Stomach (tissue), 8 donors: ENCODE measurements at regions not wholly inside any gene's neighbourhood (a gene's known extent, or its start where the extent isn't known, plus 50 kb on each side); places are given as distances from the start of the nearest gene placed in this dataset.
A peak's percentile ranks its signal among the peaks of the same experiment; 100 is the strongest.

Source experiments
- DNase-seq, 2 donors: peaks; one replicate each; pipeline versions ENCODE4 v3.0.0 to v3.0.0-alpha.2; 2013 to 2019
- H3K27ac ChIP-seq, 5 donors: fragments of 200-600 bp in 4 of 5; sonication (generic) in 4 of 5; one replicate each; pipeline ENCODE4 v1.5.1; 2013 to 2019; ENCODE audit warnings: mild to moderate bottlenecking in 1 of 5, moderate library complexity in 1 of 5
- H3K27me3 ChIP-seq, 3 donors: fragments of 200-600 bp; sonication (generic); one replicate each; pipeline ENCODE4 v1.5.1; 2017 to 2019; ENCODE audit warnings: mixed run types in 1 of 3
- H3K36me3 ChIP-seq, 4 donors: fragments of 200-600 bp; sonication (generic); 1 replicate in 3 of 4; 2 replicates in 1 of 4; pipeline ENCODE4 v1.5.1; 2016 to 2019
- H3K4me1 ChIP-seq, 4 donors: fragments of 200-600 bp; sonication (generic); one replicate each; pipeline ENCODE4 v1.5.1; 2016 to 2019
- H3K4me3 ChIP-seq, 4 donors: fragments of 200-600 bp; sonication (generic) in 3 of 4; one replicate each; pipeline ENCODE4 v1.5.1; 2016 to 2019; ENCODE audit warnings: mild to moderate bottlenecking in 1 of 4
- H3K9me3 ChIP-seq, 4 donors: fragments of 200-600 bp; sonication (generic); one replicate each; pipeline ENCODE4 v1.5.1; 2016 to 2019
- EP300 ChIP-seq: sonication (generic); formaldehyde crosslinking; IDR thresholded peaks from one replicate; pipeline ENCODE4 v1.6.1; 2017; ENCODE audit warnings: antibody characterized with exemption
- POLR2A ChIP-seq, 4 donors: fragments of 450-650 bp; IDR thresholded peaks; one replicate each; pipeline ENCODE4 v1.6.1; 2016; ENCODE audit warnings: antibody characterized with exemption in 4 of 4, control low read depth in 2 of 4, mild to moderate bottlenecking in 1 of 4, moderate library complexity in 1 of 4
- POLR2AphosphoS5 ChIP-seq, 3 donors: sonication (generic); formaldehyde crosslinking; IDR thresholded peaks; one replicate each; pipeline ENCODE4 v1.6.1; 2016; ENCODE audit warnings: antibody characterized with exemption in 3 of 3
- WGBS, 5 donors: extraction: QIAGEN DNeasy Blood & Tissue Kit in 3 of 5; methylation state at CpG; one replicate each; pipeline versions ENCODE4 v1.1.5 to v1.1.7; 2013 to 2018; 5-methylcytosine and 5-hydroxymethylcytosine counted together
- intact Hi-C: fragments of 100-400 bp; cut with DNase I; formaldehyde crosslinking; loops from one replicate; pipeline ENCODE4 v1.15.1; 2023; ENCODE audit warnings: low total_unique reads
- TF ChIP-seq, protein P1 (sequence below), 7 experiments: fragments of 450-650 bp in 4 of 7; fragments of 200-600 bp in 3 of 7; sonication (generic) in 3 of 7; IDR thresholded peaks; one replicate each; pipeline ENCODE4 v1.5.1; 2016 to 2019; ENCODE audit warnings: antibody characterized with exemption in 7 of 7, control low read depth in 2 of 7, mild to moderate bottlenecking in 1 of 7
- donor health status: healthy with polysubstance abuse.
- donor health status: Bipolar disorder and iron deficiency.
- donor health status: healthy.

DNA sequence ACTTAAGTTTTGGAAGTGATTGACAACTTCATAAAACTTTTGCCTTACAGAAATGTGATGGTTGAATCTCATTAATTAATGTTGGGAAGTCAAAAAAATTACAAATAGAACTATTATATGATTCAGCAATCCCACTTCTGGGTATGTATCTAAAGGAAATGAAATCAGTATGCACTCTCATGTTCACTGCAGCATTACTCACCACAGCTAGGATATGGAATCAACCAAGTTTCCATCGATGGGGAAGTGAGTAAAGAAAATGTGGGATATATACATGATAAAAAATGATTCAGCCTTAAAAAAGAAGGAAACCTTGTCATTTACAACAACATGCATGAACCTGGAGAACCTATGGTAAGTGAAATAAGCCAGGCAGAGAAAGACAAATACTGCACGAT is 112.4 kb upstream of the WDR75 start:
- Histone ChIP-seq H3K36me3 (no peaks in the 10 kb centered on the region), H3K4me1 (no peaks in the 10 kb centered on the region), H3K9me3 (no peaks in the 10 kb centered on the region), H3K27ac (no peak overlapping the region), H3K27me3 (no peaks in the 10 kb centered on the region), H3K4me3 (no peak overlapping the region)
- intact Hi-C loops = no loop called here
- 75 to 88% (median 78%) methylated on average over 2 of the region's 2 CpGs for WGBS, 5 donors
- no peak for TF ChIP-seq POLR2AphosphoS5 (IDR thresholded peaks at IDR 0.05)
- TF ChIP-seq, protein P1, sequence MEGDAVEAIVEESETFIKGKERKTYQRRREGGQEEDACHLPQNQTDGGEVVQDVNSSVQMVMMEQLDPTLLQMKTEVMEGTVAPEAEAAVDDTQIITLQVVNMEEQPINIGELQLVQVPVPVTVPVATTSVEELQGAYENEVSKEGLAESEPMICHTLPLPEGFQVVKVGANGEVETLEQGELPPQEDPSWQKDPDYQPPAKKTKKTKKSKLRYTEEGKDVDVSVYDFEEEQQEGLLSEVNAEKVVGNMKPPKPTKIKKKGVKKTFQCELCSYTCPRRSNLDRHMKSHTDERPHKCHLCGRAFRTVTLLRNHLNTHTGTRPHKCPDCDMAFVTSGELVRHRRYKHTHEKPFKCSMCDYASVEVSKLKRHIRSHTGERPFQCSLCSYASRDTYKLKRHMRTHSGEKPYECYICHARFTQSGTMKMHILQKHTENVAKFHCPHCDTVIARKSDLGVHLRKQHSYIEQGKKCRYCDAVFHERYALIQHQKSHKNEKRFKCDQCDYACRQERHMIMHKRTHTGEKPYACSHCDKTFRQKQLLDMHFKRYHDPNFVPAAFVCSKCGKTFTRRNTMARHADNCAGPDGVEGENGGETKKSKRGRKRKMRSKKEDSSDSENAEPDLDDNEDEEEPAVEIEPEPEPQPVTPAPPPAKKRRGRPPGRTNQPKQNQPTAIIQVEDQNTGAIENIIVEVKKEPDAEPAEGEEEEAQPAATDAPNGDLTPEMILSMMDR (IDR thresholded peaks at IDR 0.05) = no peak
- no peak for TF ChIP-seq POLR2A (IDR thresholded peaks at IDR 0.05)
- no peak for TF ChIP-seq EP300
- no peak for DNase-seq

- WGBS, 5 donors = 49 to 65% (median 59%) methylated on average over 2 of the region's 2 CpGs
- Histone ChIP-seq H3K27me3 (no peaks in the 10 kb centered on the region), H3K4me3 (no peak overlapping the region), H3K27ac (peak overlapping the region in 1 of 5 donors; percentile 14), H3K4me1 (peaks cover 0 to 8% (median 3%) of the 10 kb centered on the region in 4 donors), H3K9me3 (peaks cover 0 to 17% (median 5%) of the 10 kb centered on the region in 4 donors), H3K36me3 (no peaks in the 10 kb centered on the region)
- TF ChIP-seq POLR2A (IDR thresholded peaks at IDR 0.05) = no peak
- TF ChIP-seq POLR2AphosphoS5 (IDR thresholded peaks at IDR 0.05) = no peak
- TF ChIP-seq, protein P1 (IDR thresholded peaks at IDR 0.05) = no peak
- no peak for TF ChIP-seq EP300
- intact Hi-C loops = no loop called here
- no peak for DNase-seq
These were observed 104.8 kb upstream of the WDR75 start for GRCh38 chr2:189336276-189336975.

DNA sequence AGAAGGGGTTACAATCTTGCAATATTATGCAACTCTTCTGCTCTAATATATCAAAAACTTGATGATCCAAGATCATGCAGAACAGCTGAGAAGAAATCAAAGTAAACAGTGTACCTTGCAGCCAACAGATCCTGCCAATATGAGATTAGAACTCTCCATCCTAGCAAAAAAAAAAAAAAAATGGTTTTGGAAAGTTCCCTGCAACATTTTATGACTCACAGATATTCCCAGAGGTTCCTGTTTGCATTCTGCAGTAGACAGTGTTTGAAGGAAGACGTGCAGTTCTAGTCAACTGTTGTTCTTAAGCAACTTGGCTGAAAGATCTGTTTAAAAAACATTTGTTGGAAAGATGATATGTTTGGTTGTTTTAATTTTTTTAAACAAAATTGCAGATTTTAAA is 103.6 kb upstream of the WDR75 start:
- Histone ChIP-seq H3K36me3 (no peaks in the 10 kb centered on the region), H3K27me3 (no peaks in the 10 kb centered on the region), H3K4me3 (no peak overlapping the region), H3K4me1 (peaks cover 0 to 8% (median 3%) of the 10 kb centered on the region in 4 donors), H3K9me3 (peaks cover 0 to 17% (median 5%) of the 10 kb centered on the region in 4 donors), H3K27ac (peak overlapping the region in 4 of 5 donors; percentile 42 to 72 (median 68))
- intact Hi-C loops = no loop called here
- DNase-seq = peak in 1 of 2 donors; percentile 71
- 23 to 54% (median 47%) methylated on average over 1 of the region's 1 CpG for WGBS, 5 donors
- TF ChIP-seq EP300 (no peak), POLR2AphosphoS5 (IDR thresholded peaks at IDR 0.05) (peak in 2 of 3 donors; percentile 33 to 76), POLR2A (IDR thresholded peaks at IDR 0.05) (no peak)

DNA sequence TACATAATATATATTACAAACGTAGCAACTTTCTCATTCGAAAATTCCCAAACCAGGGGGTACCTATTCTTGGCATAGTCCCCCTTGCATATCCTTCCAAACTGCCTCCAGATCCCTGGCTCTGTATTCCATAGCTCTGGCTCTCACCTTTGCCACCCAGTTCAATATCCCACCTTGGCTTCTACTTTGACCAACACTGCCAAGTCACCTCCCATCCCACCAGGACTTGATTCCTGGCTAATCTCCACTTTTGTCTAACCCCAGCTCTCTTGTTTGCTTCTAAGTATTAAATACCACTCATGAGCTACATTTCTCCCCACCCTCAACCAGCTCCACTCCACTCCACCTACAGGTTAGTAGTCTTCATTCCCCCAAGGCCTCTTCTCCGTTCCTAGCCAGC is 103.2 kb upstream of the WDR75 start:
- H3K36me3 ChIP-seq = no peaks in the 10 kb centered on the region
- H3K27me3 ChIP-seq = no peaks in the 10 kb centered on the region
- intact Hi-C loops = no loop called here
- peak overlapping the region; percentile 42 to 80 (median 69) for H3K27ac ChIP-seq
- no peak for TF ChIP-seq POLR2AphosphoS5 (IDR thresholded peaks at IDR 0.05)
- TF ChIP-seq POLR2A (IDR thresholded peaks at IDR 0.05) = no peak
- TF ChIP-seq EP300 = no peak
- TF ChIP-seq, protein P1 (IDR thresholded peaks at IDR 0.05) = no peak
- 59 to 77% (median 66%) methylated on average over 3 of the region's 3 CpGs for WGBS, 5 donors
- H3K4me1 ChIP-seq = peaks cover 0 to 12% (median 4%) of the 10 kb centered on the region in 4 donors
- H3K4me3 ChIP-seq = no peak overlapping the region
- DNase-seq = peak in 1 of 2 donors; percentile 7
- peaks cover 0 to 17% (median 5%) of the 10 kb centered on the region in 4 donors for H3K9me3 ChIP-seq

GRCh38 chr2:189341077-189341476 is 100.2 kb upstream of the WDR75 start:
- Histone ChIP-seq H3K36me3 (no peaks in the 10 kb centered on the region), H3K27ac (no peak overlapping the region), H3K4me3 (no peak overlapping the region), H3K9me3 (peaks cover 0 to 17% (median 5%) of the 10 kb centered on the region in 4 donors), H3K27me3 (no peaks in the 10 kb centered on the region), H3K4me1 (peaks cover 0 to 12% (median 4%) of the 10 kb centered on the region in 4 donors)
- 92 to 100% (median 98%) methylated on average over 1 of the region's 1 CpG for WGBS, 5 donors
- TF ChIP-seq, protein P1 (IDR thresholded peaks at IDR 0.05) = no peak
- TF ChIP-seq EP300 (no peak), POLR2A (IDR thresholded peaks at IDR 0.05) (no peak), POLR2AphosphoS5 (IDR thresholded peaks at IDR 0.05) (no peak)
- intact Hi-C loops = no loop called here
- DNase-seq = no peak
